GOT3 (cell line): ENCODE measurements at regions not wholly inside any gene's neighbourhood (a gene's known extent, or its start where the extent isn't known, plus 50 kb on each side); places are given as distances from the start of the nearest gene placed in this dataset.
"Not testable (repeated sequence)": the region's sequence is repeated elsewhere in the genome, so short reads cannot be mapped to it uniquely, and the experiment has no call there.

ENCODE experiments used
- DNase-seq: peaks from one replicate; lab custom pipeline; 2025; ENCODE audit warnings: mixed read lengths; lab: John Stamatoyannopoulos, UW

- DNase-seq: no peak
These were observed 156.2 kb upstream of the EXOC2 start for GRCh38 chr6:849075-849506.

GRCh38 chr6:845566-845965 lies 152.6 kb upstream of the EXOC2 start:
- DNase-seq: no peak

- no peak for DNase-seq
These were observed 152.2 kb upstream of the EXOC2 start for GRCh38 chr6:845101-845500.

GRCh38 chr6:842141-842540 lies 149.2 kb upstream of the EXOC2 start:
- no peak for DNase-seq

- DNase-seq: no peak
These were observed 148.6 kb upstream of the EXOC2 start for GRCh38 chr6:841569-841968.

GRCh38 chr6:839201-839600 lies 146.3 kb upstream of the EXOC2 start:
- DNase-seq: no peak

GRCh38 chr6:837380-837779 lies 144.4 kb upstream of the EXOC2 start:
- DNase-seq: no peak

- no peak for DNase-seq
These were observed 143.4 kb upstream of the EXOC2 start for GRCh38 chr6:836276-836853.

- DNase-seq: no peak
These were observed 142.7 kb upstream of the EXOC2 start for GRCh38 chr6:835476-836160.

GRCh38 chr6:834866-835265 lies 141.9 kb upstream of the EXOC2 start:
- DNase-seq: no peak

- DNase-seq: no peak
These were observed 141.3 kb upstream of the EXOC2 start for GRCh38 chr6:834190-834589.

- DNase-seq: not testable (repeated sequence)
These were observed 139.9 kb upstream of the EXOC2 start for GRCh38 chr6:832804-833203.

GRCh38 chr6:830667-831327 lies 137.9 kb upstream of the EXOC2 start:
- DNase-seq: no peak

GRCh38 chr6:829656-830055 lies 136.7 kb upstream of the EXOC2 start:
- DNase-seq: no peak

- DNase-seq: no peak
These were observed 134.5 kb upstream of the EXOC2 start for GRCh38 chr6:827431-827830.

GRCh38 chr6:819122-819521 lies 126.2 kb upstream of the EXOC2 start:
- no peak for DNase-seq

GRCh38 chr6:818196-818595 lies 125.3 kb upstream of the EXOC2 start:
- no peak for DNase-seq

GRCh38 chr6:816510-817084 lies 123.7 kb upstream of the EXOC2 start:
- DNase-seq: no peak

- no peak for DNase-seq
These were observed 122.4 kb upstream of the EXOC2 start for GRCh38 chr6:815348-815738.

GRCh38 chr6:814378-815347 lies 121.7 kb upstream of the EXOC2 start:
- no peak for DNase-seq

- no peak for DNase-seq
These were observed 118.9 kb upstream of the EXOC2 start for GRCh38 chr6:811831-812230.

- DNase-seq: no peak
These were observed 118.3 kb upstream of the EXOC2 start for GRCh38 chr6:811191-811590.
